ENCODE measurements at regions not wholly inside any gene's neighbourhood (a gene's known extent, or its start where the extent isn't known, plus 50 kb on each side); places are given as distances from the start of the nearest gene placed in this dataset.

GRCh38 chr2:204299766-204300165, 245.5 kb upstream of the PARD3B start:
- H3K79me2 ChIP-seq (ENCODE audit: insufficient read depth, low read length), result no peaks in the 10 kb centered on the region
- H4K20me1 ChIP-seq (ENCODE audit: insufficient read depth, low read length), result no peaks in the 10 kb centered on the region
- no peak overlapping the region for H3K4me3 ChIP-seq (ENCODE audit: low read depth, low read length, poor library complexity, severe bottlenecking)
- H3K27me3 ChIP-seq (ENCODE audit: insufficient read depth, low read length), result 0 out of 2 replicates have a peak, but pooled peaks cover 6% of the 10 kb centered on the region
- H3K9ac ChIP-seq (ENCODE audit: low read length), result no peak overlapping the region
- H3K4me1 ChIP-seq (ENCODE audit: insufficient read depth, low read length, severe bottlenecking), result no peaks in the 10 kb centered on the region
- H3K36me3 ChIP-seq (ENCODE audit: insufficient read depth, low read length), result no peaks in the 10 kb centered on the region
- no peak overlapping the region for H3K27ac ChIP-seq (ENCODE audit: low read depth, low read length, poor library complexity, severe bottlenecking)
- TF ChIP-seq CTCF (IDR thresholded peaks at IDR 0.05; ENCODE audit: low read length) (no peak), EZH2 (IDR thresholded peaks at IDR 0.05; ENCODE audit: borderline replicate concordance, low read length) (no peak)
- no peak overlapping the region for H3K4me2 ChIP-seq (ENCODE audit: low read length)
- no peaks in the 10 kb centered on the region for H3K9me2 ChIP-seq (ENCODE audit: low read depth, low read length)
- H2AFZ ChIP-seq (ENCODE audit: low read length), result no peak overlapping the region
- no peaks in the 10 kb centered on the region for H3K9me3 ChIP-seq (ENCODE audit: low read length)
- H3F3A ChIP-seq (ENCODE audit: insufficient read depth, low read length), result no peaks in the 10 kb centered on the region

- Histone ChIP-seq H3K27ac (ENCODE audit: low read depth, low read length, poor library complexity, severe bottlenecking) (no peak overlapping the region), H4K20me1 (ENCODE audit: insufficient read depth, low read length) (no peaks in the 10 kb centered on the region), H3K4me3 (ENCODE audit: low read depth, low read length, poor library complexity, severe bottlenecking) (no peak overlapping the region), H3F3A (ENCODE audit: insufficient read depth, low read length) (no peaks in the 10 kb centered on the region), H3K9me3 (ENCODE audit: low read length) (no peaks in the 10 kb centered on the region), H3K4me2 (ENCODE audit: low read length) (no peak overlapping the region), H3K36me3 (ENCODE audit: insufficient read depth, low read length) (no peaks in the 10 kb centered on the region), H3K27me3 (ENCODE audit: insufficient read depth, low read length) (0 out of 2 replicates have a peak, but pooled peaks cover 5% of the 10 kb centered on the region), H3K4me1 (ENCODE audit: insufficient read depth, low read length, severe bottlenecking) (no peaks in the 10 kb centered on the region), H2AFZ (ENCODE audit: low read length) (no peak overlapping the region), H3K9ac (ENCODE audit: low read length) (no peak overlapping the region), H3K79me2 (ENCODE audit: insufficient read depth, low read length) (no peaks in the 10 kb centered on the region), H3K9me2 (ENCODE audit: low read depth, low read length) (no peaks in the 10 kb centered on the region)
- no peak for TF ChIP-seq CTCF (IDR thresholded peaks at IDR 0.05; ENCODE audit: low read length)
- no peak for TF ChIP-seq EZH2 (IDR thresholded peaks at IDR 0.05; ENCODE audit: borderline replicate concordance, low read length)
Observed at GRCh38 chr2:204306667-204307066, 238.6 kb upstream of the PARD3B start.

- H2AFZ ChIP-seq (ENCODE audit: low read length), result no peak overlapping the region
- no peaks in the 10 kb centered on the region for H4K20me1 ChIP-seq (ENCODE audit: insufficient read depth, low read length)
- H3F3A ChIP-seq (ENCODE audit: insufficient read depth, low read length), result no peaks in the 10 kb centered on the region
- H3K9me3 ChIP-seq (ENCODE audit: low read length), result no peaks in the 10 kb centered on the region
- H3K4me3 ChIP-seq (ENCODE audit: low read depth, low read length, poor library complexity, severe bottlenecking), result no peak overlapping the region
- H3K79me2 ChIP-seq (ENCODE audit: insufficient read depth, low read length), result no peaks in the 10 kb centered on the region
- no peak for TF ChIP-seq EZH2 (IDR thresholded peaks at IDR 0.05; ENCODE audit: borderline replicate concordance, low read length)
- TF ChIP-seq CTCF (IDR thresholded peaks at IDR 0.05; ENCODE audit: low read length), result no peak
- no peak overlapping the region for H3K4me2 ChIP-seq (ENCODE audit: low read length)
- H3K27me3 ChIP-seq (ENCODE audit: insufficient read depth, low read length), result no peaks in the 10 kb centered on the region
- H3K27ac ChIP-seq (ENCODE audit: low read depth, low read length, poor library complexity, severe bottlenecking), result no peak overlapping the region
- H3K36me3 ChIP-seq (ENCODE audit: insufficient read depth, low read length), result no peaks in the 10 kb centered on the region
- no peaks in the 10 kb centered on the region for H3K9me2 ChIP-seq (ENCODE audit: low read depth, low read length)
- H3K4me1 ChIP-seq (ENCODE audit: insufficient read depth, low read length, severe bottlenecking), result no peaks in the 10 kb centered on the region
- H3K9ac ChIP-seq (ENCODE audit: low read length), result no peak overlapping the region
Observed at GRCh38 chr2:204312105-204312504, 233.2 kb upstream of the PARD3B start.
